T follicular helper cell (primary cell): ENCODE measurements at regions not wholly inside any gene's neighbourhood (a gene's known extent, or its start where the extent isn't known, plus 50 kb on each side); places are given as distances from the start of the nearest gene placed in this dataset.

Experiments
- DNase-seq: peaks from one replicate; pipeline ENCODE4 v3.0.0-alpha.2; 2020; ENCODE audit warnings: low read depth

GRCh38 chr10:128661404-128662197, 535.4 kb upstream of the MKI67 start:
- no peak for DNase-seq

DNA sequence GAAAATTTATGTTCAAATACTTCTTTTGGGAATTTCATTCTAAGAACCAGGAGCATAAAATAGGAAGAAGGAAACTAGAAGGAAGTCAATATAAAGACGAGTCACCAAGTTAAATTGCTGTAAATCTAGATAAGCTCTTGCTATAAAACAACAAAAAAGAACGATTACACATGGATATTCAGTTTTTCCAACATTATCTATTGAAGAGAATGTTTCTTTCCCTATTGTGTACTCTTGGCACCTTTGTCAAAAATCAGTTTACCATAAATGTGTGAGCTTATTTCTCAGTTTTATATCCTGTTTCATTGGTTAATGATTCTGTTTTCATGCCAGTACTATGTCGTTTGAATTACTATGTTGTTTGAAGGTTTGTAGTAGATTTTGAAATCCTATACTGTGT, 536.3 kb upstream of the MKI67 start:
- DNase-seq = no peak

- no peak for DNase-seq
These were observed 538.5 kb upstream of the MKI67 start for GRCh38 chr10:128664729-128665128.

GRCh38 chr10:128675405-128675804, 549.2 kb upstream of the MKI67 start:
- no peak for DNase-seq

DNA sequence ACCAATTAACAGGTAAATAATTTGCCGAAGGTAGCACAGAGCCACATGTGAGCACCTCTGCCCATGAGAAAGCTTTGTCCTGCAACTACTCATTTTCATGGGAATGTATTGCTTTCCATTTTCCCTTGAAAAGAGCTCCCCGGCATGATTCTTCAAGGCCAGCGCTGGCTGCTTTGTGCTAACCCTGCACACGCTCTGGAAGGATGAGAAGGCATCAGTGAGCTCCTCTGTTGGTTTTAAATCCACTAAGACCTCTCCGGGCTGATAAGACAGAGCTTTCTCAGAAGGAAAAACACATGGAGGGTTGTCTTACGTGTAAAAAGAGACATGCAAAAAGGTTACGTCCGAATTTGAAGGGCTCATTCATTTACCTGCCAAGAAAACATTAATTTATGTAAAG, 553.9 kb upstream of the MKI67 start:
- no peak for DNase-seq

DNA sequence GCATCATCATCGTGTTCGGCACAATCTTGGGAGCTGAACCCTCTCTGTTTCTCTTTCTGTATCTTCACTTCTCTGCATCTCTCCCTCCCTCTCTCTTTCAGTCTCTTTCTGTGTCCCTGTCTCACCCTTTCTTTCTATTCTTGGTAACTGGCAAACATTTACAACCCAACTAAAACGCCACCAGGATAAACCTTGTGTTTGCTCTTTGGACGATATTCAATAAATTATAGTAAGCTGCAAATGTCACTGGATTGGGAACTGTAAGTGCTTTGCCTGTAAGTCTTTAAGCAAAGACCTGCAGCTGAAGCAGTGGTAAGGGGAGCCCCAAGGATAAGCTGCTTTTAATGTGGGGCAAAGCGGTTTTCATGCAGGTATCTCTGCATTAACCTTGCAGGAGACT, 558.0 kb upstream of the MKI67 start:
- no peak for DNase-seq

DNA sequence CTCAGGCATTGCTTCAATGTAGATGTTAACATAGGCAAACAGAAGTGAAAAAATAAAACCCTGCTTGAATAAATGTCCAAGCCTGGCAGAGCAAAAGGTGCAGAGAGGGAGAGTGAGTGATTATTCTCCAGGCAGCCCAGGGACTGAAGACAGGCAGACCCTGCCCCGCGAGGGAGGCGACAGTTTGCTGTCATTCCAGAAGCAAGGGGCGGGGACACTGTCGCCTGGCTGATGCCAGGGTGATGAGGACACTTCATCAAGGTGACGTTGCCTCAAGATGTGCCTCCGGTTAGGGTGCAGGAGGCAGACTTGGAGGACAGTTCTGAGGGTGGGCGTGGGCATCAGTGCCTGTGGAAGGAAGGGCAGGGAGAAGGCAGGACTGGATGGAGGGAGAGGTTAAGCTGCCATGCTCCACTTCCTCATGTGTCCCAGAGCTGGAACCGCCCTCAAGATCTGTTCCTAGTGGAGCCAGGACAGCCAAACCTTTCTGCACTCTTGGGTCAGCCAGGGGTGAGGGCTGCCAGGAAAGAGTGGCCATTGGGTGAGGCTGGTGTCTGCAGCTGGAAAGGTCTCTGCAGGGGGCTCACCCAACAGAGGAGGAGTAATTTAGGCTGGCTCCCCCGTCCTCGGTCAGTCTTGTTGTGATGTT, 560.5 kb upstream of the MKI67 start:
- no peak for DNase-seq

DNA sequence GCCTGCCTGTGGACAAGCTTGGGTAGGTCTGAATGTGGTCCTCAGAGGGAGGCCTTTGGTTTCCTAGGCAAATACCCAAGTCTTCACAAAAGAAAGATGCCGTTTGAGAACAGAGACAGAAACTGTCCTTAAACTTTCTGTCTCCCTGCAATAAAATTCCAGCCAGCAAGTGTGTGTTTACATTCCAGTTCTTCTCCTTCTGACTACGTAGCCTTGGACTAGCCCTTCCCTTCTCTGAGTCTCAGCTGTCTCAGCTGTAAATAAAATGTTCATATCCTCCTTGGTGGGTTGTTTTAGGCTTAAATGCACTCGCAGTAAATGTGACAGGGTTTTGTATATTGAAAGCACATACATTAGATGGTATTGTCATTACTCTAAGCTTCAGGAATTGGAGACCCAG, 561.2 kb upstream of the MKI67 start:
- no peak for DNase-seq

- DNase-seq = no peak
These were observed 561.8 kb upstream of the MKI67 start for GRCh38 chr10:128687927-128688549.

DNA sequence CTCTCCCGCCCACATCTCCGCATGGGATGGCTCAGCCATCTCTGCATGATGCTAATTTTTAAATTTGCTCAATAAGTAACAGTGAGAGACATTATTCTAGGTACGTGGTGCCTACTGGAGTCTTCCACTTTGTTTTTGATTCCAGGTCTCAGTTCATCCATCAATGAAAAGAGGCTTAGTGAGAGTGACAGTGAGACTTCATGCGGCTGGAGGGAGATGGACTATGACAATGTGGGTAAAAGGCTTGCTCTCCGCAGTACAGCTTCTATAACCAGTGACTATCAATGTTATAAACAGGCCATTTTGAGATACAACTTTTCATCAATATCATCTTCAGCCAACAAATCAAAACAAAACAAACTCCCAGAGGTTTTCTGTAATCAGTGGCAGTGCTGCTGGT, 563.4 kb upstream of the MKI67 start:
- DNase-seq = no peak

DNA sequence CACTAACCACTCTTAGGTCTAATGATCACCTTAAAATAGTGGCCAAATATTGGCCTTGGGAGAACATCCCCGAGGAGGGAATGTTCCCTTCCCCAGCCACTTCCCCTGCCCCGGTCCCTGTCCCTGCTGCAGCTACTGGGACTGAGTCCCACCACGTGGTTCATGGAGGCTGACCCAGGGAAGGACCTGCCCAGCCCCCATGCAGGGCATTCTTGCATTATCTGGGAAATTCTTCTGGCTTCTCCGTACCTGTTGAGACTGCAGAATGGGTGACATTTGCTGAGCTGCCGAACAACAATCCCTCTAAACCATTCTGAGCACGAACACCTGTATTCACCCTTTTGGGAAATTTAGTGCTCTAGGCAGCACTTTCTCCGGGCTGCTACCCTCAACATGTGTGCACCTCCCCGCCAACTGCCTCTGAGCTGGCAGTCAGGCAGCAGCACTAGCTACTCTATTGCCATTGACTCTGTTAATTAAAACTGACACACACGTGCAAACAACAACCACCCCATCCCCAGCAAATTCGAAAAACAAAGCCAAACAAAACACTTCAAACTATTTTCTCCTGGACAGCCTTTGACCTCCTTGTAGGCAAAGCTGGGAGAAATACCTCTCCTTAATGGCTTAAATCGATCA, 567.4 kb upstream of the MKI67 start:
- no peak for DNase-seq

GRCh38 chr10:128694168-128694850, 568.1 kb upstream of the MKI67 start:
- DNase-seq = no peak

GRCh38 chr10:128694851-128695725, 568.9 kb upstream of the MKI67 start:
- DNase-seq = no peak

- no peak for DNase-seq
These were observed 569.7 kb upstream of the MKI67 start for GRCh38 chr10:128695931-128696330.

DNA sequence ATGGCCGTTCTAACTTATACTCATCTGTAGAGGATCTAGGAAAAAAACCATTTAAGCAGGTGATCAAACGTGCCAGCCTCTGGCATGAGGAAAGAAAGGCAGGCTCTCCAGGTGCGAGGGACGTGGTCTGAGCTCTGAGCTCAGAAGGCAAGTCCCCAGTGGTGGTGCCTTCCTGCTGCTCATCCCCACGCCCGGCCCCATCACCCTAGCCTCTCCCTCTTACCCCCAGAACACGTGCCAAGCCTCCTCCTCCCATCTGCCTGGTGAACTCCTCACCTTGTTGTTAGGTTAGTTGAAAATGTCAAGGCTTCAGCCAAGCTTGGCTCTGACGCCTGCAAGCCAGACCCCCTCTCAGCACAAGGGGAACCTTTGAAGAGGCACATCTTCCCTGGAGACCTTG, 571.2 kb upstream of the MKI67 start:
- DNase-seq = no peak

GRCh38 chr10:128701381-128701780, 575.2 kb upstream of the MKI67 start:
- DNase-seq = no peak

DNA sequence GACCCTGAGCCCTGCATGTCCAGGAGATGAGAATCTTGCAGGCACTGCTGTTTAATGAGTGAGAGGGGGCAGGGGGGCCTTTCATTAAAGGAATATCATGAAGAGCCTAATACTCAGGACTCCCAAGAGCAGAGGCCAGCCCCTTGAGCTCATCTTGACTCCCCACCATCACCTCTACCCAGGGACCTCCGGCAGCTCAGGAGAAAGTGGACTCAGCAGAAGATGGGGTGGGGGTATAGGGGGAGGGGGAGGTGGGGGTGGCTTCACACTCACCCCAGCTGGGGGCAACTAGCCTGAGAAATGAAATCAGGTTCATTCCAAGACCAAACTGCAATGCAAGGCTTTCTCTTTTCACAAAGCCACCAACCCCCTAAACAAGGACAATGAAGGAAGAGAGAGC, 575.6 kb upstream of the MKI67 start:
- DNase-seq = no peak

- no peak for DNase-seq
These were observed 578.5 kb upstream of the MKI67 start for GRCh38 chr10:128704716-128705115.

DNA sequence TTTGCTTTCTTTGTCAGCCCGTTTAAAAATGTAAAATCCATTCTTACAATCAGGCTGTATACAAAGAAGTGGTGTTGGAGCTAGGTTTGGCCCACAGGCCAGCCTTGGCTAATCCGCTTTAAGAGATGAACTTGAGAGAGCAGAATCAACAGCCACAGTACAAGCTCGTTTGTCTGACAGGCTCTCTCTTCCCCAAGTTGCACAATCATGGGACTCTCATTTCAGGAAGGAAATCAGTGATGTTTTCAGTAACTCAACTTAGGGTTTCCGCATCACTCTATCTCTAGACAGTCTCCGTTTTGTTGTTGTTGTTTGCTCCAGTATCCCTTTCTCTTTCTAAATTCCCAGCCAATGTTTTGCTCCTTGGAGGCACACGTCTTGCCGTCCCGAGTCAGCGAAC, 582.0 kb upstream of the MKI67 start:
- no peak for DNase-seq

DNA sequence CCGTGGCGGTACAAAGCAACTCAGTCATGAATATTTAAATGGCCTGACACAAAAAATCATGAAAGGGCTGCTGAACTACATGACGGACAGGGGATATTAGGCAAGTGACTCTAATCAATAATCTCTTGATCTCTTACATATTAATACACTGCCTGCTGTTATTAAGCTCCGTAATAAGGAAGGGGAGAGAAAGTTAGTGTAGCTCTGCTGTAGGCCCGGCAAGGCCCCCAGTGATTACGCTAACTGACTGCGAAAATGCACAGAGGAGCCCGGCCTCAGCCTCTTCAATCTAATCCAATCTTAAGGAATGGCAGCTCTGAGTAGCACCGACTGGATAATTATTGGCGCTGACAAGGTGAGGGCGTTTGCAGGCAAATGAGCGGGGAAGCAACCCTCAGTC, 583.5 kb upstream of the MKI67 start:
- DNase-seq = no peak

- no peak for DNase-seq
These were observed 584.0 kb upstream of the MKI67 start for GRCh38 chr10:128710098-128710797.
